Hematopoietic multipotent progenitor cell treated with erythropoietin and hydrocortisone succinate and interleukin-3 and kit ligand, for 17 days (in vitro differentiated cells): ENCODE measurements at regions not wholly inside any gene's neighbourhood (a gene's known extent, or its start where the extent isn't known, plus 50 kb on each side); places are given as distances from the start of the nearest gene placed in this dataset.
"Not testable (repeated sequence)": the region's sequence is repeated elsewhere in the genome, so short reads cannot be mapped to it uniquely, and the experiment has no call there.

Experiments used
- DNase-seq: peaks from one replicate; pipeline ENCODE4 v3.0.0-alpha.2; 2015; ENCODE audit warnings: low spot score

DNA sequence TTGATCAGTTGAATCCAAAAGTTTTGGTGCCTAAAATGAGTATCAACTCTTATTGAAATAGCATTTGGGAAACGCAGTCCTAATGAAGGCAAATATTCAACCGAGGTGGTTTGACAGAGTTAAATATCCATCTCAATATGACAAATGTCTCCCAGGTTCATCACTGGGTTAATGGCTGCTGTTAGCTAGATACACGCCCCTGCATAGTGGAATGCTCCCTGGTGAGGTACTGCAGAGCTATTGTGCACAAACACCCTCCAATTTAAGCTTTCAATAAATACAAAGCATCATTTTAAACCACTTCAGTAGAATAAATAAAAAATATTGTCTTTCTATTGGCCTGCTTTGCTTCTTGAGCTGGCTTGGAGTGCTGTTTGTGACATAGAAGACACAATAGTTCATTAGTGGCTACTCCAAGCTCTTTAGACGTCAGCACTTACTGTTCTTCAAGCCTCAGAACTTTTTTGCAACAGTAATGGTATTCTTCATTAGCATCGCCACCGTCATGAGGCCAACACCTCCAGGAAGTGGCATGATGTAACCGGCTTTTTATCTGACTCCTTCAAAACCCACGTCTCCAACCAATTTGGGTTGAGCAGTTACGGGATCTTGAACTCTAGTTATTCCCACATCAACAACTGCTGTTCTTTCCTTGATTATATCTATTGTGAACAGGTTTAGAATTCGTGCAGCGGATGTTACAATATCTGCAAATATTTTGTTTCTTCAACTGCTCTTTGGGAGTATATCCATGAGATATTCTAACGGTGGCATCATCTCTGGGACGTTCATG lies 1159.6 kb upstream of the EPHA6 start:
- no peak for DNase-seq

DNA sequence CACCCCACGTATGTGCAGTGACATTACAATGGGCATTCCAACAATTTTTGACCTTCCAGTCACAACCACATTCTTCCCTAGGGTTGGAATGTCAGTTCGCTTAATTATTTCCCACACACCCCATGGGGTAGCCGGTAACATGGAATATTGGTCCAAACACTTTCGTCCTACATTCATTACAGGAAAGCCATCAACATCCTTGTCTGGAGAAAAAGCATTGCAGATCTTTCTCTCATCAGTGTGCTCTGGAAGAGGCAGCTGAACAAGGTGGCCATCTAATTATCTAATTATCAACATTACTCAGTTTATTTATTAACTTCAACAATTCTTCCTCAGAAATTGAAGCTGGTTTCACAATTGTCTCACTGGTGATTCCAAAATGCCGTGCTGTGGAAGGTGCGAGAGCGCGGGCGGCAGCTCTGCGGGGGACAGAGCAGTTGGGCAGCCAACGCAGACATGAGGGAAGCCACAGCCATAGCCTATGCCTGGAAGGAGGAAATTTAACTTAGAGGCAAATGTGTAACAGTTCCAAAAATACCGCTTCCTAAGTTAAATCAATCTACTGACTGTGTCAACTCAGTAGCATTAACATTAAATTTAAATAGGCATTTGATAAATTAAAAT lies 1158.9 kb upstream of the EPHA6 start:
- DNase-seq = no peak

DNA sequence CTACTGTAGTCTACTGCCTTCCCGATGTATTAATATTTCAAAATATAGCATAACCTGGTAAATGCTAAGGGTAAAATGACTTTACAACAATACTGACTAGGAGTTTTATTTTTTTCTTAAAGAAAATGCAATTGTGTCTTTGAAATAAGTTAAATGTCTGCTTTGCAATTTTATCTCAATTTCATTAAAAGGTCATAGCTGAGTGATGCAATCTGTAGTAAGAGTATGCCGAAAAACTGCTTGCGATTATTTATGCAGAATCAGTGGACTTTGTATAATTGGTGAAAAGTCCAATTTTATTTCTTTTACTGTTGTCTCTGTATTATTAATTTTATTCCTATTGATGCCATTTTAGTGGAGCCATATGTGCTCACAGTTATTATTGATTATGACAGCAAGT lies 1143.6 kb upstream of the EPHA6 start:
- no peak for DNase-seq

DNA sequence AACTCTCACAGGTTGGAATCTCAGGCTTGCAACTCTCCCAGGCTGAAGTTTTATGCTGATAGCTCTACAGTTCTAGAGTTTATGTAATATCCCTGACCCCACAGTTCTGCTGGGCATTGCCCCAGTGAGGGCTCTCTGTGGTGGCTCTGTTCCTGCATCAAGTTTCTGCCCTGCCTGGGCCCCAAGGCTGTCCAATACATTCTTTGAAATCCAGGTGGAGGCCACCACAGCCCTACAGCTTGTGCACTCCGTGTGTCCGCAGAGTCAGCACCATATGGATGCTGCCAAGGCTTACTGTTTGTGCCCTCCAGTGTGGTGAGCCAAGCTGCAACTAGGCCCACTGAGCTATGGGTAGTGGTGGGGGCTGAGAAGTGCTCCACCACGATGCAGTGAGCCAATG lies 1141.2 kb upstream of the EPHA6 start:
- no peak for DNase-seq

DNA sequence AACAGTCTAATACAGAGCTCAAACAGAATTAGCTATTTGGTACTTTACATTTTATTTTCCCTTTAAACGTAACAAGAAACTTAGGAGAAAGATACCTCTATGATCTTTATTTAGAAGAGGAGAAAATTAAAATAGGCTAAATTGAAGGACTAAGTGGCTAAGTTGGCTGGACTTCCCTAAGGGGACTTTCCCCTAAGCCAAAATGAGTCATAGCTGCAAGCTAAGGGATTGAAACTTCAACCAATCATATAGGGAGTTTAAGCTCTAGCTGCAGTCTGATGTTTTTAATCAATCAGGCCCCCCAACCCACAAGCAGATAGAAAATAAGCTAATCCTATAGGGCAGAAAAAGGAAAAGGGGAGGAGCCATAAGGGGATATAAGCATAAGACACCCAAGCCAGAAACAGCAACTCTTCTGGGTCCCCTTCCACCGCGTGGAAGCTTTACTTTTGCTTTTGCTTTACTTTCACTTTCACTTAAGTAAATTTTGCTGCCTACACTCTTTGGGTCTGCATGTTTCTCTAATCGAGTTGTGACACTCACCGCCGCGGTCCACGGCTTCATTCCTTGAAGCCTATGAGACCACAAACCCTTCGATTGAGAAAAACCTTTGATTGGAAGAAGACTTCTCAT lies 1108.5 kb upstream of the EPHA6 start:
- DNase-seq = no peak

DNA sequence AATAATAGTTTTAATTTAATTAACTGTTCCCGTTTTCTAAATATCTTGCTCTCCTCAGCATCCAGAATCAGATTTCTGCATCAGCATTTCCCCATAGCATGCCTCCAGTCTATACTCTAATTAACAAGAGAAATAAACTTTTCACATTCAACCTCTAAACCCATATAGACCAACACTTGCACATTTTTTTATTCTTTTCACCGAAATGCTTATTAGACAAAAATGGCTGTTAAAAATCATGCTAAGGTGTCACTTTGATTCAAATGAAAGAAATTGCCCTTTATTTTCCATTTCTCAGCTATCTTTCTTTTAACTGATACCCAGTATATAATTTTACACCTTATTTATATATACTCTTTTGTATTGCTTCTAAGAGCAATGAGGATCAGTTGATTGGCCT lies 1107.1 kb upstream of the EPHA6 start:
- no peak for DNase-seq

DNA sequence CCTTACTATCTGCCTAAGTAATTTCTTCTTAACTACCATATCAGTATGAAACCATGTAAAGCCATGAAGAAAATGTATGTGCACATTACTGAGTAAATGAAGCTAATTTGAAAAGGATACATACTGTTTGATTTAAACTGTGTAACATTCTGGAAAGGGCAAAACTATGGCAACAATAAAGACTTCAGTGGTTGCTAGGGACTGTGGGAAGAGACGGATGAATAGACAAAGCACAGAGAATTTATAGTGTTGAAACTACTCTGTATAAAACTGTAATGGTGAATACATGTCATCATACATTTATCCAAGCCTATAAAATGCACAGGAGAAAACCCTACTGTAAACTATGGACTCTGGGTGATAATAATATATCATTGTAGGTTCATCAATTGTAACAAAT lies 1103.7 kb upstream of the EPHA6 start:
- DNase-seq = no peak

DNA sequence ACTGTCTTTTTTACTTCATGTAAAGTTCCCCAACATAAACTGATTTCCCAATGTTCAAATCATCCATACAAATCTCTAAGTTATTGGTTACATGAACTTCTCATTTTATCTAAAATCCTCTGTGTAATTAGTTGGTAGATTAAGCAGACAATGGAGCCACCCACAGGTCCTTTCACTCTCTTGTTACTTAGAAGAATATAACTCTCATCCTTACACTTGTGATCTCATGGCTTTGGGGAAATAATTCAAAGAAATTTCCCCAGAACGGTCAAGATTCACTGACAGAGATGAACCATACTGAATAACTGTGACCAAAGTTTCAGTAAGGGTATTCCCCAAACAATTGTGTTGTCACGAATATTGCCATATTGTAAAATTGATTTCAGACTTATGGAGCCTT lies 1102.6 kb upstream of the EPHA6 start:
- no peak for DNase-seq

DNA sequence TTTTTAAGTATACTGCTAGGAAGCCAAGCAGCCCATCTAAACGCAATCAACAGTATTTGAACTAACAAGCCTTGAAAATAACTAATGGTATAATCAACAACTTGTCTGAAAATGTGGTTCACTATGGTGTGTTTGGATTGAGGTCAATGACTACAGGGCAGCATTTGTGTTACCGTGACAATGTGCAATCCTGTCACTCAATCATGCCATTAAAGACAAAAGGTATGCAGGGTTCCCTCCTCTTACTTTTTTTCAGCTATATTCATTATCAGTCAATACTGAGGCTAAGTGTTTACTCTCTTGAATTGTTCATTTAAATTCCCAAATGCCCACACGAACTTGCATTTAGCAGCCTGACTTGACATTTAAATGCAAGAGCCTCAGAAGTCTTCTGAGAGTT lies 1099.3 kb upstream of the EPHA6 start:
- DNase-seq = no peak

DNA sequence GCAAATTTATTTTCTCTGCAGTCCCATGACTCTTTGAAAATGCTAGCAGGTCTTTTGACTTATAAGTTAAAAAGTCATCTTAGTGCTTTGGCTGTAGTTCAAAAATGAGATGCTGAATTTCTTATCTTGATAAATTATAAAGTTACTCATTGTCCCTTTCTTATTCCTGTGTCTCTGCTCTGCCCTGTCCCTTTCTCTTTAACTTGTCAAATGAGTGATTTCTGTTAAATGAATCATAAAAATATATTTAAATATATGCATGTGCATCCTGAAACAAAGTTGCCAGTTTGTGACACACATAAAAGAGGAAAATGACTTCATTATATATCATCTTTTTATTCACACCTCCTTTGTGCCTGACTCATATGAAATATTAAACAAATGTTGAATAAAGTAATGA lies 1097.3 kb upstream of the EPHA6 start:
- DNase-seq = no peak

DNA sequence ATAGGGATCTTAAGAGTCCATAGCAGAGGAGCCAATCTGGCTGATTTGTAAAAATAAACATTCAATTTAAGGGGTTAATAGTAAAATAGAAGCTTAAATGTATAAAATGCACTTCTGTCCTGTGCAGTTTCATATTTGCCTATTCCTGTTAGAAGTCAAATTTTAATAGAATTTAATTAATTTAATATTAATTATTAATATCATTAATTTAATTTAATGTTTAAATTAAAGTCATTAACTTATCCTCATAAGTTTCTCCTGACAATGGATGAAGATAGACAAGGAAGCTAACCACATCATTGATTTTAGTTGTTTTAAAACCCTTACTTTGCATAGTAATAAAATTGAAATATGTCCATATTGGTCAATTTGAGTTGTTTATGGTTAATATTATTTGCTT lies 1096.2 kb upstream of the EPHA6 start:
- DNase-seq = no peak

DNA sequence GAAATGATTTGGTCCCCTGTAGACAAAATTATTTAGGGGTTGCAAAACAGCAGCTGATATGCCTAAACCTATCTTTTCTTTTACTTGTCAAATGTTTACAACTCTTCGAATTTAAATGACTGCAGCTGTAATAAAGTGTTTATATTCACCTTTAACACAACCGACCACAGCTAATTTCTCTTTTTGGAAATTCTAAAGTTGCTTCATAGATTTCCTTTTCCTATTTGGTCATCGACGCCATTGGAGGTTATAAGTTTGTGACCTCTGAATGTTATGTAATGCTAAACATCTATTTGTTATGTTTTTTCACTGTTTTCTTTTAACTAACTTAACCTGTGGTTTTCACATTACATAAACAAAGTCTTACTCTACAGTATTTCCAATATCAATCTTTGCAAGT lies 1094.9 kb upstream of the EPHA6 start:
- no peak for DNase-seq

DNA sequence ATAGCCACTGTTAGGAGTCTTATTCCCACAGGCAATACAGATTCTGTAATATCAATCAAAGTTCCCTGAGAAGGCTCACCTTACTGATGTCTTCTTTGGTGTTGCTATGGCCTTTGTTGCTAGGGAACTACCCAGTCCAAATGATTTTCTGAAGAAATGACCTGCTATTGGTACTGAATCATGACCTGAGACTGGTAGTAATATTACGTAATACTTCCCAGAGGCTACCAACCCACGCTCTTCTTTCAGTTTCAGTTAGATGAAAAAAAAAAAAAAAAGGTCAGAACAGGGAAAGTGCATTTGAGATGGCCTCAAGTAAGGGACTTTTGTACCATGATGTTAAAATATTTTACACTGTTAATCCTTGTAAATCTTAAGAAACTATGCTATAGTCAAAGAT lies 1092.5 kb upstream of the EPHA6 start:
- DNase-seq = no peak

DNA sequence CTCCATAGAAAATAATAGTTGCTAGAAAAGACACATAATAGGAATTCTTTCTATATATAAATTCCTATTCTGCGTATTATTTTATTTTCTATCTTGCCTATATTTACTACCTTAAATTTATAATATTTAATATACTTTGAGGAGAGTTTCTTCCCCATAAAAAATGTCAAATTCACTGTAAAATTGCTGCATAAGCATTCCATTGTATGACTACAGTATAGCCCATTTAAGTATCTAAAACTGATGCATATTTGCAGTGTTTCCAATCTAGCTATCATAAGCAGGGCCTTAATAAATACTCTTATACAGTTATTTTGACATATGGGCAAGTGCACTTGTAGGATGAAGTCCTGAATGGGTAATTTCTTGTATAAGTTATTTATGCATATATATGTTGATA lies 1088.6 kb upstream of the EPHA6 start:
- no peak for DNase-seq

DNA sequence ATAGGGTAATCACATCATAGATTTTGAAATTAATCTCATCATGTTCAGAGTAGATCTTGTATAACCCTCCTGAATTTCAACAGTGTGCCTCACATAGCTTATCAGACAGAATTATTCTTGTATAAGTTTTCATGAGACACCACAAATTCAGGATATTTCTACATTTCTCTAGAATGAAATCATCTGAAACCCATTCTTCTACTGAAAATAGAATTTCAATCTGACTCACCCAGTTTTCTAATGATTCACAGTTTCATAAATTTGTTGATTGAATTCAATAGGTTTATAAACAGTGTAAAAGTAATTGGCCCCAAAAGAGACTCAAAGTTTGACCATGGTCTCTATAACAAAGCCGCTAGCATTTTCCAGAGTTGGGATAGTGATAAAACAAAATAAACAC lies 1082.6 kb upstream of the EPHA6 start:
- DNase-seq = no peak

DNA sequence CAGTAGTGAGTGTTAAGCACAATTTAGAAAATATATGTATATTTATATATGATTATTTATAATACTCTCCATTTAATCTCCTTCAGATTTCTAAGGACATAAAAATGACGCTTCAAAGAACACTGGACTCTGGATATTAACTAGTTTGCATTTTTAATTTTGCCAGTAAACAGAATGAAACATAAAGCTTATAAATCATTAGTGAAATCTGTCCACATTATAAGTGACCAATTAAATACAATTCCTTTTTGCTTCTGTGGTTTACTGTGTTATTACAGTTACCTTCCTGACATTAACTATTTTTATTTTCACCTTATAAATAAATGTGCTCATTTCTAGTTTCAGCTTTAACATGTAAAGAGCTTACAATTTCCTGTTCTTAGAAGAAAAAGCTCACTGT lies 1081.1 kb upstream of the EPHA6 start:
- no peak for DNase-seq

DNA sequence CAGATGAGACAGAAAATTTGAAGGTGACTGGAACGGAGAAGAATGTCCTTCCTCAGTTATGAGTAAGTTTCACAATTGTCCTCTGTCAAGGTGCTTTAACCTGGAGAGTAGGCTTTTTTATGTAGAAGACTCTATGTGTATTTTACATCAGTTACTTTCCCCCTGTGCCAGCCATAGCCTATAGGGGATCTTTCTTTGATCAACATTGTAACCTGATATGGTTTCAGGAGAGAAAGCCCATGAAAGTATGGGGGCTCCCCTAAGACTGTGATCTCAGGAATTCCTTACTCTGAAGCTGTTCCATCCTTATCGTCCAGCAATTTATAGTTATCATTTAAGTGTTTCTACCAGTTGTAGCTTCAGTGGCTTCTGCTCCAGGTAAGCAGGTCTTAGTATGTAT lies 1076.3 kb upstream of the EPHA6 start:
- DNase-seq = no peak

DNA sequence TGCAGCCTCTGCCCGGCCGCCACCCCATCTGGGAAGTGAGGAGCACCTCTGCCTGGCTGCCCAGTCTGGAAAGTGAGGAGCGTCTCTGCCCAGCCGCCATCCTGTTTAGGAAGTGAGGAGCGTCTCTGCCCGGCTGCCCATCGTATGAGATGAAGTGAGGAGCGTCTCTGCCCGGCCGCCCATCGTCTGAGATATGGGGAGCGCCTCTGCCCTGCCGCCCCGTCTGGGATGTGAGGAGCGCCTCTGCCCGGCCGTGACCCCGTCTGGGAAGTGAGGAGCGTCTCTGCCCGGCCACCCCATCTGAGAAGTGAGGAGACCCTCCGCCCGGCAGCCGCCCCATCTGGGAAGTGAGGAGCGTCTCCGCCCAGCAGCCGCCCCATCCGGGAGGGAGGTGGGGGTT lies 1069.5 kb upstream of the EPHA6 start:
- not testable (repeated sequence) for DNase-seq

DNA sequence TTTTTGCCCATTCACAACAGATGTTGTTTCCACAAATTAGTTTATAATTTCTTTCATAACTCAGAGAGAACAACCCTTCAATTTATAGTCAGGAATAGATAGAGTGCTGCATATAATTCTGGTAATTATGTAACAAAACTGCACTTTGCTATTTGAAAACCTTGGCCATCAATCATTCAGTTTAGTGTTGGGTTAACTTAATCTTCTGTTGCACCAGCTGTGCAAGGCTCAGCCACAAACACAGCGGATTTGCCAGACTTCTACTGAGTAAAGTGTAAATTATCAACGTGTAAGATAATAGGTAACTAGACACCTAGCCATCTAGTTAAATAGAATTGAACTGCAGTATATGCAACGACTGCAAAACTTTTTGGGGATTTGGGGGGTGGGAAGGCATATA lies 1064.3 kb upstream of the EPHA6 start:
- DNase-seq = no peak

DNA sequence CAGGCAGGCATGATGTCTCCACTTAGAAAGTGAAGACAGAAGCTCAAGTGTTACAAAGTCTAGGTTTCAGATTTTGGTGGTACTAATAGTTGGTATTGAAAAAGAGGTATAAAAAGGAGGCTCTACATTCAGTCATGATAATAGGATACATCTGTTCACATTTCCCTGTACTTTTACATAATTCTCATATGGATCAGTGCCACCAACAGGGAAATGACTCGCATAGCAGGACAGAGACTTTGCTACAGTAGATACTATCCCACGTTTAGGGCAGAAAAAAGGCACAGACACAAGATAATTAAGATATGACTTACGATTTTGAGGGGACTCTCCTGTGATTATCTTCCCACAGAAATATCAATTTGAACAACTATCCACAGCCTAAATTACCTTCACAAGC lies 1062.9 kb upstream of the EPHA6 start:
- DNase-seq = no peak

DNA sequence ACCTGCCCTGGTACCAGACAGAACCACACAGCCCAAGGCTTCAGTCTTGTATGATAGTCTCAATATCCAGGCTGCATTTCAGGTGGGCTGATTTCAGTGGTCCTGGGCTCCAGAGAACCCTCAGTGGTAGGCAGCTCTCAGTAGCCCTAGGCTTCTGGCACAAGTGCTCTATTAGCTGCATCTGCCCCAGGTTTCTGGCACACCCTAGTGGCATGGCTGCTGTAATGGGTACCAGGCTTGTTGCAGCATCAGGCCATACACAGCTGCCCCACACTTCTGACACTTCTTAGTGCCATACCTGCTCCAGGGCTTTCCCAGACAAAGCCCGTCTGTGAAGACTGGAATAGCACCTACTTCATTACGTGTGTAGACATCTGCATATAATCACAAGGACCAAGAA lies 1062.2 kb upstream of the EPHA6 start:
- no peak for DNase-seq

DNA sequence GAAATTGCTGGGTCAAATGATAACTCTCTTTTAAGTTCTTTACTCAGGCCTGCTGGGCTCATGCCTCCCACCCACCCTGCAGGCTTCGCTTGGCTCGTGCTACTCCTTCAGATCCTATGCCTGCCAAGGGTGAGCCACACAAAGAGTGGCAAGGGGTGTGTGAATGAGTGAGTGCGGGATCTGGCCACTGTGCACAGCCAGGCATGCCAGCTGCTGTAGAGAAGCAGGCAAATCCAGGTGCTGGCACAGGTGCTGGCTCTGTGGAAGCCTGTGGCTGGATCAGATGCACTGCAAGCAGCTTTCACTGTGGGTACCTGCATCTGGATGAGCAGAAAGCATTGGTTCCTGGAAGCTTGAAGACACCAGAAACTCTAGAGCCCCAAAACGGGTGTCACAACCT lies 1055.7 kb upstream of the EPHA6 start:
- DNase-seq = no peak

DNA sequence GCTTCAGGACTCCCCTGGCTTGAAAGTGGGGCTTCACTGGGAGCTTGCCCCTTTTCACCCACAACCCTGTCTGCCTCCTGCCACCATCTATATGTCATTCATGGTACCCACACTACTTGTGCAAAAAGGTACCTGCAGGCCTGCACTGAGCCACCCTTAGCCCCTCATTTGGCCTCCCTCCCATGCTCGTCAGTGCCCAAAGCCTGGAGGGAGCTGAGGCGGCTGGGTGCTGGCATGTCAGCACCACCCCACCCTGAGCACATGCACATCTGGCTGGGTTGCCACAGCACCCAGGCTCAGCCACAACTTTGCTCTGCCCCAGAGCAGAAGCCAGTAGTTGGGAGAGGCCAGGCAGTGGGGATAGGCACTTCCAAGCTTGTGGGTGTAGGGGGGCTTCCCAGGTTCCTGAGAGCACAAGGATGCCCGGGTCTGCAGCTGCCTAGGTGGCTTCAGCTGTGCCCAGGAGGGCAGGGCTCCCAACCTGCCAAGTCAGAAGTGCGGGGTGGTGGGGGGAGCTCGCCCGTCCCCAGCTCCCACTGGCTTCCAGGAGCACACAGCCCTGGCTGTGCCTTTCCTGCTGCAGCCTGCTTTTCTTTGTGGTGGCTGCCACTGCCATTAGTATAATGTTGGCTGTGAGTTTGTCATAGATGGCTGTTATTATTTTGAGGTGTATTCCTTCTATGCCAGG lies 1054.6 kb upstream of the EPHA6 start:
- no peak for DNase-seq
